ENCODE measurements at regions not wholly inside any gene's neighbourhood (a gene's known extent, or its start where the extent isn't known, plus 50 kb on each side); places are given as distances from the start of the nearest gene placed in this dataset.

DNA sequence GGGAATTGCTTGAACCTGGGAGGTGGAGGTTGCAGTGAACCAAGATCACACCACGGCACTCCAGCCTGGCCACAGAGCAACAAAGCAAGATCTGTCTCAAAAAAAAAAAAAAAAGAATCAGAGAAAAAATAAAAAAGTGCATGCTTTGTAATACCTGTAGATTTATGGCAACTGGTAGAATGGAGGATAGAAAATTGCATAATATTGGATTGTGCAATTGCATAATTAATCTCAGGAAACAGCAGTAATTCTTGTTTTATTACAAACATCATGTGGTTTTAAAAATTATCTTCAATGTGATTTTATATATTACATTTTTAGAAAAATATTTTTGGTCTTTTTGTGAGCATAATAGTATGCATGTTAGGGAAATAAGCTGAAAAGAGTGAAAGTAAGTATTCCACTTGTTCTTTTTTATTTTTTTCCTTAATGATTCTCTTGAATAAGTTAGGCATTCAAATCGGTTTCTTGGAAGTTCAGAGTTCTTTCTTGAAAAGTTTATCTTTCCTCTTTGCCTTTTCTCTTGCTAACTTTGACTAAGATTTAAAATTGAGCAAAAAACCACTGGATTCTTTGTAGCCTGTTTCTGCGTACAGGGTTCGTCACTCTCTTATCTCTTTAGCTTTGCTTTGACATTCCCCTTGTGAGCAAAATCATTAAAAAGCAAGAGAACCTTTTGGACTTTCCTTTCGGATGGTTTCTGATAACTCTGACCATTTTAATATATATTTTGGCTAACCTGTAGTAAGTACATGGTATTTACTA is 127.5 kb upstream of the ADAMTS5 start:
- TF ChIP-seq, protein P1, sequence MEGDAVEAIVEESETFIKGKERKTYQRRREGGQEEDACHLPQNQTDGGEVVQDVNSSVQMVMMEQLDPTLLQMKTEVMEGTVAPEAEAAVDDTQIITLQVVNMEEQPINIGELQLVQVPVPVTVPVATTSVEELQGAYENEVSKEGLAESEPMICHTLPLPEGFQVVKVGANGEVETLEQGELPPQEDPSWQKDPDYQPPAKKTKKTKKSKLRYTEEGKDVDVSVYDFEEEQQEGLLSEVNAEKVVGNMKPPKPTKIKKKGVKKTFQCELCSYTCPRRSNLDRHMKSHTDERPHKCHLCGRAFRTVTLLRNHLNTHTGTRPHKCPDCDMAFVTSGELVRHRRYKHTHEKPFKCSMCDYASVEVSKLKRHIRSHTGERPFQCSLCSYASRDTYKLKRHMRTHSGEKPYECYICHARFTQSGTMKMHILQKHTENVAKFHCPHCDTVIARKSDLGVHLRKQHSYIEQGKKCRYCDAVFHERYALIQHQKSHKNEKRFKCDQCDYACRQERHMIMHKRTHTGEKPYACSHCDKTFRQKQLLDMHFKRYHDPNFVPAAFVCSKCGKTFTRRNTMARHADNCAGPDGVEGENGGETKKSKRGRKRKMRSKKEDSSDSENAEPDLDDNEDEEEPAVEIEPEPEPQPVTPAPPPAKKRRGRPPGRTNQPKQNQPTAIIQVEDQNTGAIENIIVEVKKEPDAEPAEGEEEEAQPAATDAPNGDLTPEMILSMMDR (IDR thresholded peaks at IDR 0.05; ENCODE audit: insufficient read depth, low read length, poor library complexity, severe bottlenecking) = no peak
- Histone ChIP-seq H3K36me3 (ENCODE audit: control insufficient read depth, insufficient read depth, low read length) (no peaks in the 10 kb centered on the region), H3K4me3 (replicated peaks; ENCODE audit: low read depth, low read length) (no peak overlapping the region), H3K27me3 (replicated peaks; ENCODE audit: control insufficient read depth, insufficient read depth, low read length) (no peaks in the 10 kb centered on the region)
- DNase-seq (ENCODE audit: extremely low read depth, insufficient read length) = no peak

DNA sequence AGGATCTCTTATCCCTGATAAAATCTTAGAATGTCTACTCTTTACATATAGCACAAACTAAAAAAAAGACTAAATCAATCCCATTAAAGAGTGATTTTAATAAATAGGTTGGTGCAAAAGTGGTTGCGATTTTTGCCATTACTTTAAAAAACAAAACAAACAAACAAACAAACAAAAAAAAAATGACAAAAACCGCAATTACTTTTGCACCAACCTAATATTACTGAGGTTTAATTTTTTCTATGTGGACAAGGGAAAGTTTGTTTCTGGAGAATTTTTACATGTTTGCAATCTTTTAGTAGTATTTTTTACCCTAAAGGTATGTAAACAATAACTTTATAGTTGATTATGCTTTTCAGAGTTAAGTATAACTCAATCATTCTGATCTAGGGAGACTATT is 119.7 kb upstream of the ADAMTS5 start:
- TF ChIP-seq, protein P1 (IDR thresholded peaks at IDR 0.05; ENCODE audit: insufficient read depth, low read length, poor library complexity, severe bottlenecking) = no peak
- no peaks in the 10 kb centered on the region for H3K27me3 ChIP-seq (replicated peaks; ENCODE audit: control insufficient read depth, insufficient read depth, low read length)
- no peak overlapping the region for H3K4me3 ChIP-seq (replicated peaks; ENCODE audit: low read depth, low read length)
- no peak for DNase-seq (ENCODE audit: extremely low read depth, insufficient read length)
- no peaks in the 10 kb centered on the region for H3K36me3 ChIP-seq (ENCODE audit: control insufficient read depth, insufficient read depth, low read length)

DNA sequence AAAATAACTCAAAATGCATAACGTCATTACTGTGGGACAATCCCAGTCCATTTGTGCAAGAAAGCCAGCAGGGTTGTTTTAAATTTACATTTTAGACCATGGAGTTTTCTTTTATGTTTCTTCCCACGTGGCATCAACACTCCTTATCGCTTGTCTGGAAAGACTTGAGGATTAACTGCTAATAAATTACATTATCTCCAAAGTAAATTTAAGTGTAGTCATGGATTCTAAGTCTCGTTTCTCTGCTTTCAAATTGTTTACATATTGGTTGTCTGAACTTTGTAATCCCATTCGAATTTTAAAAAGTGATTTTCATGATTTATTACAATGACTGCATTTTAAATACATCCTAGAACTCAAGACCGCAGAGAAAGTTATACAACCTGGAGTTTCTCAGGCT is 119.3 kb upstream of the ADAMTS5 start:
- TF ChIP-seq, protein P1 (IDR thresholded peaks at IDR 0.05; ENCODE audit: insufficient read depth, low read length, poor library complexity, severe bottlenecking) = no peak
- DNase-seq (ENCODE audit: extremely low read depth, insufficient read length) = no peak
- H3K36me3 ChIP-seq (ENCODE audit: control insufficient read depth, insufficient read depth, low read length) = no peaks in the 10 kb centered on the region
- no peaks in the 10 kb centered on the region for H3K27me3 ChIP-seq (replicated peaks; ENCODE audit: control insufficient read depth, insufficient read depth, low read length)
- no peak overlapping the region for H3K4me3 ChIP-seq (replicated peaks; ENCODE audit: low read depth, low read length)

DNA sequence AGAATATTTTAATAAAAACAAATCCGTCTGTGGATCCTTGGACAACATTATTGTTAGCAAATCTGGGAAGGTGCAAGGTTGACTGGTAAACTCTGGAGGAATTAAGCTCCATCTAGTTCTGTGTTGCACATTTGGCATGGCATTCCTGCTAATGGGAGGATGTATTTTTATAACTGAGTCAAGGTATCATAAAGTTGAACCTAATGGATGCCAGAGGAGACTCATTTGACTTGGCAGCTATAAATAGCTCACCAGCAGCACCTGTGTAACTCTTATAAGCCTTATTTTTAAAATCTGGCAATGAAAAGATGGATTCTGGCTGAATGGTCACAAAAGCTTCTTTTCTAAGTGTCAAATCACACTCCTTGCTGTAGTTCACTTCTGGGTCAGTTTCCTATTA is 118.5 kb upstream of the ADAMTS5 start:
- Histone ChIP-seq H3K4me3 (replicated peaks; ENCODE audit: low read depth, low read length) (no peak overlapping the region), H3K27me3 (replicated peaks; ENCODE audit: control insufficient read depth, insufficient read depth, low read length) (no peaks in the 10 kb centered on the region), H3K36me3 (ENCODE audit: control insufficient read depth, insufficient read depth, low read length) (no peaks in the 10 kb centered on the region)
- DNase-seq (ENCODE audit: extremely low read depth, insufficient read length) = no peak
- TF ChIP-seq, protein P1 (IDR thresholded peaks at IDR 0.05; ENCODE audit: insufficient read depth, low read length, poor library complexity, severe bottlenecking) = no peak

DNA sequence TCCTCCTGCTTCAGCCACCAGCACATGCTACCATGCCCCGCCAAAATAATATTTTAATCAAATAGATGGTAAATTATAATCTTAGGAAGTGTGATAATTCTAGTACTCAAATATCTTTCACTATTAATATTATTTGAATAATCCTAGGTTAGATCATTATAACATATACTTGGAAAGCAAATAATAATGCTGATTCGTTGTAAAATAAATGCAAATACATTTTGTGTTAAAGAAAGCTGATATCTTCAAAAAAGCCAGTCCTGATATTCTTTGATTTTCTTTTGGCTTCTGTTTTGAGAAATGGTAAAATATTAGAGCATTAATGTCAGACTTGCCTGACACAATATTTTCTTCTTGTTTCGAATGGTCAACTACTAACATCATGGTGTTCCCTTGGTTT is 116.3 kb upstream of the ADAMTS5 start:
- no peaks in the 10 kb centered on the region for H3K27me3 ChIP-seq (replicated peaks; ENCODE audit: control insufficient read depth, insufficient read depth, low read length)
- DNase-seq (ENCODE audit: extremely low read depth, insufficient read length) = no peak
- TF ChIP-seq, protein P1 (IDR thresholded peaks at IDR 0.05; ENCODE audit: insufficient read depth, low read length, poor library complexity, severe bottlenecking) = no peak
- no peaks in the 10 kb centered on the region for H3K36me3 ChIP-seq (ENCODE audit: control insufficient read depth, insufficient read depth, low read length)
- H3K4me3 ChIP-seq (replicated peaks; ENCODE audit: low read depth, low read length) = no peak overlapping the region
